DOHH2 (cell line): ENCODE measurements at regions not wholly inside any gene's neighbourhood (a gene's known extent, or its start where the extent isn't known, plus 50 kb on each side); places are given as distances from the start of the nearest gene placed in this dataset.
"Not testable (repeated sequence)": the region's sequence is repeated elsewhere in the genome, so short reads cannot be mapped to it uniquely, and the experiment has no call there.

Experiments used
- EZH2phosphoT487 ChIP-seq: fragments of 200-600 bp; sonication (generic); IDR thresholded peaks from 2 replicates; pipeline ENCODE4 v1.6.1; 2017; ENCODE audit warnings: borderline replicate concordance, mild to moderate bottlenecking, antibody characterized with exemption, low read length, moderate library complexity, mixed read lengths
- TF ChIP-seq, protein P1 (sequence below): fragments of 200-600 bp; sonication (generic); IDR thresholded peaks from one replicate; pipeline ENCODE4 v1.5.1; 2014; ENCODE audit warnings: antibody characterized with exemption, mild to moderate bottlenecking, low read depth, low read length; ENCODE audit not compliant: poor library complexity, severe bottlenecking

- TF ChIP-seq, protein P1, sequence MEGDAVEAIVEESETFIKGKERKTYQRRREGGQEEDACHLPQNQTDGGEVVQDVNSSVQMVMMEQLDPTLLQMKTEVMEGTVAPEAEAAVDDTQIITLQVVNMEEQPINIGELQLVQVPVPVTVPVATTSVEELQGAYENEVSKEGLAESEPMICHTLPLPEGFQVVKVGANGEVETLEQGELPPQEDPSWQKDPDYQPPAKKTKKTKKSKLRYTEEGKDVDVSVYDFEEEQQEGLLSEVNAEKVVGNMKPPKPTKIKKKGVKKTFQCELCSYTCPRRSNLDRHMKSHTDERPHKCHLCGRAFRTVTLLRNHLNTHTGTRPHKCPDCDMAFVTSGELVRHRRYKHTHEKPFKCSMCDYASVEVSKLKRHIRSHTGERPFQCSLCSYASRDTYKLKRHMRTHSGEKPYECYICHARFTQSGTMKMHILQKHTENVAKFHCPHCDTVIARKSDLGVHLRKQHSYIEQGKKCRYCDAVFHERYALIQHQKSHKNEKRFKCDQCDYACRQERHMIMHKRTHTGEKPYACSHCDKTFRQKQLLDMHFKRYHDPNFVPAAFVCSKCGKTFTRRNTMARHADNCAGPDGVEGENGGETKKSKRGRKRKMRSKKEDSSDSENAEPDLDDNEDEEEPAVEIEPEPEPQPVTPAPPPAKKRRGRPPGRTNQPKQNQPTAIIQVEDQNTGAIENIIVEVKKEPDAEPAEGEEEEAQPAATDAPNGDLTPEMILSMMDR: not testable (repeated sequence)
- not testable (repeated sequence) for TF ChIP-seq EZH2phosphoT487
These were observed 332.9 kb upstream of the TMC3 start for GRCh38 chr15:81706816-81707346.
